MV-4-11 (cell line): ENCODE measurements at regions not wholly inside any gene's neighbourhood (a gene's known extent, or its start where the extent isn't known, plus 50 kb on each side); places are given as distances from the start of the nearest gene placed in this dataset.

Experiments used
- DNase-seq: peaks from one replicate; lab custom pipeline; 2025; lab: John Stamatoyannopoulos, UW

GRCh38 chr5:173742432-173742816, 126.0 kb upstream of the BOD1 start:
- DNase-seq = no peak

GRCh38 chr5:173743641-173744343, 127.3 kb upstream of the BOD1 start:
- DNase-seq = peak; percentile 8

- no peak for DNase-seq
Measured at GRCh38 chr5:173744551-173744950, 128.1 kb upstream of the BOD1 start.

GRCh38 chr5:173745123-173745522, 128.7 kb upstream of the BOD1 start:
- peak; percentile 70 for DNase-seq

- no peak for DNase-seq
Measured at GRCh38 chr5:173745557-173745956, 129.1 kb upstream of the BOD1 start.

- DNase-seq = no peak
Measured at GRCh38 chr5:173746047-173746646, 129.7 kb upstream of the BOD1 start.

GRCh38 chr5:173747876-173748275, 131.4 kb upstream of the BOD1 start:
- DNase-seq = no peak

- peak; percentile 21 for DNase-seq
Measured at GRCh38 chr5:173750538-173751265, 134.3 kb upstream of the BOD1 start.

- no peak for DNase-seq
Measured at GRCh38 chr5:173751266-173751600, 134.8 kb upstream of the BOD1 start.

- DNase-seq = no peak
Measured at GRCh38 chr5:173752653-173753052, 135.5 kb upstream of the CPEB4 start.

- no peak for DNase-seq
Measured at GRCh38 chr5:173753307-173754168, 134.6 kb upstream of the CPEB4 start.

- DNase-seq = no peak
Measured at GRCh38 chr5:173755319-173755718, 132.8 kb upstream of the CPEB4 start.

GRCh38 chr5:173757403-173758209, 130.5 kb upstream of the CPEB4 start:
- no peak for DNase-seq

- no peak for DNase-seq
Measured at GRCh38 chr5:173758676-173759075, 129.5 kb upstream of the CPEB4 start.

GRCh38 chr5:173759691-173760090, 128.5 kb upstream of the CPEB4 start:
- no peak for DNase-seq

GRCh38 chr5:173760461-173761177, 127.5 kb upstream of the CPEB4 start:
- DNase-seq = no peak

- DNase-seq = no peak
Measured at GRCh38 chr5:173761178-173761513, 127.0 kb upstream of the CPEB4 start.

- no peak for DNase-seq
Measured at GRCh38 chr5:173762045-173762444, 126.1 kb upstream of the CPEB4 start.

- peak; percentile 49 for DNase-seq
Measured at GRCh38 chr5:173762930-173763329, 125.2 kb upstream of the CPEB4 start.

GRCh38 chr5:173763410-173763809, 124.7 kb upstream of the CPEB4 start:
- no peak for DNase-seq
